Myocyte (in vitro differentiated cells): ENCODE measurements at regions not wholly inside any gene's neighbourhood (a gene's known extent, or its start where the extent isn't known, plus 50 kb on each side); places are given as distances from the start of the nearest gene placed in this dataset.

Experiments
- DNase-seq: peaks from one replicate; pipeline ENCODE4 v3.0.0-alpha.2; 2012; ENCODE audit warnings: low read depth

GRCh38 chr18:23341983-23342382 is 111.1 kb upstream of the RIOK3 start:
- no peak for DNase-seq

- no peak for DNase-seq
Observed at GRCh38 chr18:23342506-23342905, 110.6 kb upstream of the RIOK3 start.

- no peak for DNase-seq
Observed at GRCh38 chr18:23350188-23350587, 102.9 kb upstream of the RIOK3 start.

- no peak for DNase-seq
Observed at GRCh38 chr18:23351521-23351920, 101.6 kb upstream of the RIOK3 start.

- no peak for DNase-seq
Observed at GRCh38 chr18:23352042-23352441, 101.0 kb upstream of the RIOK3 start.

GRCh38 chr18:23353459-23353858 is 99.6 kb upstream of the RIOK3 start:
- no peak for DNase-seq

- no peak for DNase-seq
Observed at GRCh38 chr18:23354625-23355024, 98.5 kb upstream of the RIOK3 start.

- no peak for DNase-seq
Observed at GRCh38 chr18:23355206-23355605, 97.9 kb upstream of the RIOK3 start.

GRCh38 chr18:23356424-23356823 is 96.7 kb upstream of the RIOK3 start:
- DNase-seq, result no peak

GRCh38 chr18:23356915-23357601 is 96.0 kb upstream of the RIOK3 start:
- peak; percentile 38 for DNase-seq

- no peak for DNase-seq
Observed at GRCh38 chr18:23357996-23358594, 95.0 kb upstream of the RIOK3 start.

- no peak for DNase-seq
Observed at GRCh38 chr18:23359421-23359820, 93.7 kb upstream of the RIOK3 start.

- no peak for DNase-seq
Observed at GRCh38 chr18:23363865-23364570, 89.1 kb upstream of the RIOK3 start.

- DNase-seq, result peak; percentile 51
Observed at GRCh38 chr18:23365602-23366001, 87.5 kb upstream of the RIOK3 start.

- no peak for DNase-seq
Observed at GRCh38 chr18:23369266-23369665, 83.8 kb upstream of the RIOK3 start.

GRCh38 chr18:23373570-23373969 is 79.5 kb upstream of the RIOK3 start:
- no peak for DNase-seq

- DNase-seq, result peak; percentile 62
Observed at GRCh38 chr18:23377669-23378301, 75.3 kb upstream of the RIOK3 start.

- DNase-seq, result no peak
Observed at GRCh38 chr18:23378302-23378686, 74.8 kb upstream of the RIOK3 start.

- DNase-seq, result peak; percentile 47
Observed at GRCh38 chr18:23380001-23380550, 73.0 kb upstream of the RIOK3 start.

GRCh38 chr18:23380817-23381216 is 72.3 kb upstream of the RIOK3 start:
- DNase-seq, result no peak

- no peak for DNase-seq
Observed at GRCh38 chr18:23383494-23383893, 69.6 kb upstream of the RIOK3 start.
